ENCODE measurements at regions not wholly inside any gene's neighbourhood (a gene's known extent, or its start where the extent isn't known, plus 50 kb on each side); places are given as distances from the start of the nearest gene placed in this dataset.
"Not testable (repeated sequence)": the region's sequence is repeated elsewhere in the genome, so short reads cannot be mapped to it uniquely, and the experiment has no call there.

DNA sequence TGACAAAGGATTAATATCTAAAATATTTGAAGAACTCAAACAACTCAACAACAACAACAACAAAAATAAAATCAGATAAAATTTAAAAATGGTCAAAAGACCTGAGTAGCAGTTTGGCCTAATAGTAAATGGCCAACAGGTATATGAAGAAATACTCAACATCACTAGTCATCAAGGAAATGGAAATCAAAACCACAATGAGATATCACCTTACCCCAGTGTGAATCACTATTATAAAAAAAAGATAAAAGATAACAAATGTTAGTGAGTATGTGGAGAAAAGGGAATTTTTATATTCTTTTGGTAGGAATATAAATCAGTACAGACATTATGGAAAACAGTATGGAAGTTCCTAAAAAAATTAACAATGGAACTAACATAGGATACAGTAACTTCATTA is 247.9 kb upstream of the TRPC7 start:
- H3K4me3 ChIP-seq (ENCODE audit: low read depth in 1 of 2, low read length in 2 of 2), result no peak overlapping the region
- H3K36me3 ChIP-seq (ENCODE audit: control insufficient read depth in 2 of 2, insufficient read depth in 2 of 2, low read length in 1 of 2), result no peaks in the 10 kb centered on the region
- no peak overlapping the region for H3K27ac ChIP-seq (ENCODE audit: low read depth in 2 of 2, low read length in 1 of 2)
- H3K4me1 ChIP-seq (ENCODE audit: control insufficient read depth in 2 of 2, insufficient read depth in 2 of 2, low read length in 1 of 2), result no peaks in the 10 kb centered on the region
- no peaks in the 10 kb centered on the region for H3K9me3 ChIP-seq (ENCODE audit: control insufficient read depth in 2 of 2, insufficient read depth in 1 of 2, low read depth in 1 of 2, low read length in 1 of 2)
- no peaks in the 10 kb centered on the region for H3K27me3 ChIP-seq (ENCODE audit: control insufficient read depth in 1 of 2, insufficient read depth in 2 of 2, low read length in 2 of 2)

DNA sequence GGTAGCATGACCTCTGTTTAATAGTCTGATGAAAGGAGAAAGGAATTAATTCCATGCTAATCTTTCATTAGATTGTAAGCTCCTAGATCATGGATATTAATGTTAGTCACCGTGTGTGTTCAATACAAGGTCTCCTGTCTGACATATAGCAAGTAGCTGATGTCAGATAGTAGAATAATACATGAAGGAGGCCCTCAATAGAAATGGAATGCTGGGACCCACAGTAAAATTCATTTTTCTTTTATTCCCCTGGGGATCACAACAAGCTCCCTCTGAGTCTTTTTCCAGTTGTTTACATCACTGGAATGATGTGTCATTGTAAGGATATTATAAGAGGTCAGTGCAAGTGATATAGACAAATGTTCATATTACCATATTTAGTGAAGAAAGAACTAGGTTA is 240.3 kb upstream of the TRPC7 start:
- Histone ChIP-seq H3K4me3 (ENCODE audit: low read depth in 1 of 2, low read length in 2 of 2) (no peak overlapping the region), H3K36me3 (ENCODE audit: control insufficient read depth in 2 of 2, insufficient read depth in 2 of 2, low read length in 1 of 2) (no peaks in the 10 kb centered on the region), H3K27me3 (ENCODE audit: control insufficient read depth in 1 of 2, insufficient read depth in 2 of 2, low read length in 2 of 2) (no peaks in the 10 kb centered on the region), H3K9me3 (ENCODE audit: control insufficient read depth in 2 of 2, insufficient read depth in 1 of 2, low read depth in 1 of 2, low read length in 1 of 2) (peaks cover 0 to 7% of the 10 kb centered on the region in 2 donors), H3K4me1 (ENCODE audit: control insufficient read depth in 2 of 2, insufficient read depth in 2 of 2, low read length in 1 of 2) (no peaks in the 10 kb centered on the region), H3K27ac (ENCODE audit: low read depth in 2 of 2, low read length in 1 of 2) (no peak overlapping the region)
- WGBS, 2 donors, result 74 to 80% methylated on average over 1 of the region's 1 CpG

GRCh38 chr5:136600306-136600705 is 235.0 kb upstream of the TRPC7 start:
- Histone ChIP-seq H3K27me3 (ENCODE audit: control insufficient read depth in 1 of 2, insufficient read depth in 2 of 2, low read length in 2 of 2) (no peaks in the 10 kb centered on the region), H3K36me3 (ENCODE audit: control insufficient read depth in 2 of 2, insufficient read depth in 2 of 2, low read length in 1 of 2) (no peaks in the 10 kb centered on the region), H3K9me3 (ENCODE audit: control insufficient read depth in 2 of 2, insufficient read depth in 1 of 2, low read depth in 1 of 2, low read length in 1 of 2) (peaks cover 0 to 7% of the 10 kb centered on the region in 2 donors), H3K4me3 (ENCODE audit: low read depth in 1 of 2, low read length in 2 of 2) (no peak overlapping the region), H3K4me1 (ENCODE audit: control insufficient read depth in 2 of 2, insufficient read depth in 2 of 2, low read length in 1 of 2) (no peaks in the 10 kb centered on the region), H3K27ac (ENCODE audit: low read depth in 2 of 2, low read length in 1 of 2) (no peak overlapping the region)
- WGBS, 2 donors, result 82 to 84% methylated on average over 1 of the region's 1 CpG

DNA sequence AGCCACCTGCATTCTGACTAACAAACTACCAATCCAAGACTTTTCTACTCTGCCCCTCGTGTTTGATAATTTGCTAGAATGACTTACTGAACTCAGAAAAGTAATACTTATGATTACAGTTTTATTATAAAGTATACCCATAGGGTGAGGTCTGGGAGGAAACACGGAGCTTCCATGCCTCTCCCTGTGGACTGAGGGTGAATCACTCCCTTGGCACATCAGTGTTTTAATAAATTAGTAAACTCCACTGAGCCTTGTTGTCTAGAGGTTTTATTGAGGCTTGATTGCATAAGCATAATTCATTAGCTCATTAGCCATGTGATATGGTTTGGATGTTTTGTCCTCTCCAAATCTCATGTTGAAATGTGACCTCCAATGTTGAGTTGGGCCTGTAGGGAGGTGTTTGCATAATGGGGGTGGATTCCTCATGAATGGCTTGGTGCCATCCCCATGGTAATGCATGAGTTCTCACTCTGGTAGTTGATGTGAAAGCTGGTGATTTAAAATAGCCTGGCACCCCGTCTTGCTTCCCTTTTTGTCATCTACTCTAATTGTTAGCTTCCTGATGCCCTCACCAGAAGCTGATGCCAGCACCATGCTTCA is 233.6 kb upstream of the TRPC7 start:
- Histone ChIP-seq H3K27me3 (ENCODE audit: control insufficient read depth in 1 of 2, insufficient read depth in 2 of 2, low read length in 2 of 2) (no peaks in the 10 kb centered on the region), H3K4me3 (ENCODE audit: low read depth in 1 of 2, low read length in 2 of 2) (no peak overlapping the region), H3K36me3 (ENCODE audit: control insufficient read depth in 2 of 2, insufficient read depth in 2 of 2, low read length in 1 of 2) (no peaks in the 10 kb centered on the region), H3K27ac (ENCODE audit: low read depth in 2 of 2, low read length in 1 of 2) (no peak overlapping the region), H3K4me1 (ENCODE audit: control insufficient read depth in 2 of 2, insufficient read depth in 2 of 2, low read length in 1 of 2) (no peaks in the 10 kb centered on the region), H3K9me3 (ENCODE audit: control insufficient read depth in 2 of 2, insufficient read depth in 1 of 2, low read depth in 1 of 2, low read length in 1 of 2) (peaks cover 0 to 7% of the 10 kb centered on the region in 2 donors)
- WGBS, 2 donors, result 60 to 66% methylated on average over 3 of the region's 3 CpGs

DNA sequence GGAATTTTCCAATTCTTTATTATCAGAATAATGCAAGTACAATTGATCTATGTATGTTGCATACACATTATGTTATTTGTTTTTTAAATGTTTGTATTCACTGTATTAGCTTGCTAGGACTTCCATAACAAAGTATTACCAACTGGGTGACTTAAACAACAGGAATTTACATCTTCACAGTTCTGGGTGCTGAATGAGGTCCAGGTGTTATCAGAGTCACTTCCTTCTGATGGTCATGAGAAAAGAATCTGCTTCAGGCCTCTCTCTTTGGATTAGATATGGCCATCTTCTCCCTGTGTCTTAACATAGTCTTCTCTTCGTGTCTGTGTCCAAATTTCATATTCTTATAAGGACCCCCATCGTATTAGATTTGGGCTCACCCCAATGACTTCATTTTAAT is 229.1 kb upstream of the TRPC7 start:
- H3K4me3 ChIP-seq (ENCODE audit: low read depth in 1 of 2, low read length in 2 of 2), result no peak overlapping the region
- no peak overlapping the region for H3K27ac ChIP-seq (ENCODE audit: low read depth in 2 of 2, low read length in 1 of 2)
- 65 to 70% methylated on average over 2 of the region's 2 CpGs for WGBS, 2 donors
- H3K27me3 ChIP-seq (ENCODE audit: control insufficient read depth in 1 of 2, insufficient read depth in 2 of 2, low read length in 2 of 2), result no peaks in the 10 kb centered on the region
- no peaks in the 10 kb centered on the region for H3K4me1 ChIP-seq (ENCODE audit: control insufficient read depth in 2 of 2, insufficient read depth in 2 of 2, low read length in 1 of 2)
- H3K36me3 ChIP-seq (ENCODE audit: control insufficient read depth in 2 of 2, insufficient read depth in 2 of 2, low read length in 1 of 2), result no peaks in the 10 kb centered on the region
- H3K9me3 ChIP-seq (ENCODE audit: control insufficient read depth in 2 of 2, insufficient read depth in 1 of 2, low read depth in 1 of 2, low read length in 1 of 2), result no peaks in the 10 kb centered on the region

GRCh38 chr5:136590581-136590980 is 225.2 kb upstream of the TRPC7 start:
- Histone ChIP-seq H3K36me3 (ENCODE audit: control insufficient read depth in 2 of 2, insufficient read depth in 2 of 2, low read length in 1 of 2) (no peaks in the 10 kb centered on the region), H3K27me3 (ENCODE audit: control insufficient read depth in 1 of 2, insufficient read depth in 2 of 2, low read length in 2 of 2) (no peaks in the 10 kb centered on the region), H3K4me3 (ENCODE audit: low read depth in 1 of 2, low read length in 2 of 2) (no peak overlapping the region), H3K4me1 (ENCODE audit: control insufficient read depth in 2 of 2, insufficient read depth in 2 of 2, low read length in 1 of 2) (no peaks in the 10 kb centered on the region), H3K9me3 (ENCODE audit: control insufficient read depth in 2 of 2, insufficient read depth in 1 of 2, low read depth in 1 of 2, low read length in 1 of 2) (no peaks in the 10 kb centered on the region), H3K27ac (ENCODE audit: low read depth in 2 of 2, low read length in 1 of 2) (no peak overlapping the region)
- WGBS, 2 donors, result 39 to 46% methylated on average over 1 of the region's 1 CpG

- Histone ChIP-seq H3K36me3 (ENCODE audit: control insufficient read depth in 2 of 2, insufficient read depth in 2 of 2, low read length in 1 of 2) (no peaks in the 10 kb centered on the region), H3K4me3 (ENCODE audit: low read depth in 1 of 2, low read length in 2 of 2) (no peak overlapping the region), H3K27me3 (ENCODE audit: control insufficient read depth in 1 of 2, insufficient read depth in 2 of 2, low read length in 2 of 2) (no peaks in the 10 kb centered on the region), H3K4me1 (ENCODE audit: control insufficient read depth in 2 of 2, insufficient read depth in 2 of 2, low read length in 1 of 2) (no peaks in the 10 kb centered on the region), H3K27ac (ENCODE audit: low read depth in 2 of 2, low read length in 1 of 2) (no peak overlapping the region), H3K9me3 (ENCODE audit: control insufficient read depth in 2 of 2, insufficient read depth in 1 of 2, low read depth in 1 of 2, low read length in 1 of 2) (no peaks in the 10 kb centered on the region)
- 66 to 75% methylated on average over 2 of the region's 2 CpGs for WGBS, 2 donors
Measured at GRCh38 chr5:136586196-136586595, 220.9 kb upstream of the TRPC7 start.

GRCh38 chr5:136584474-136584873 is 219.1 kb upstream of the TRPC7 start:
- WGBS, 2 donors, result 87 to 89% methylated on average over 4 of the region's 4 CpGs
- no peaks in the 10 kb centered on the region for H3K27me3 ChIP-seq (ENCODE audit: control insufficient read depth in 1 of 2, insufficient read depth in 2 of 2, low read length in 2 of 2)
- no peak overlapping the region for H3K4me3 ChIP-seq (ENCODE audit: low read depth in 1 of 2, low read length in 2 of 2)
- H3K27ac ChIP-seq (ENCODE audit: low read depth in 2 of 2, low read length in 1 of 2), result no peak overlapping the region
- no peaks in the 10 kb centered on the region for H3K9me3 ChIP-seq (ENCODE audit: control insufficient read depth in 2 of 2, insufficient read depth in 1 of 2, low read depth in 1 of 2, low read length in 1 of 2)
- H3K4me1 ChIP-seq (ENCODE audit: control insufficient read depth in 2 of 2, insufficient read depth in 2 of 2, low read length in 1 of 2), result no peaks in the 10 kb centered on the region
- no peaks in the 10 kb centered on the region for H3K36me3 ChIP-seq (ENCODE audit: control insufficient read depth in 2 of 2, insufficient read depth in 2 of 2, low read length in 1 of 2)

DNA sequence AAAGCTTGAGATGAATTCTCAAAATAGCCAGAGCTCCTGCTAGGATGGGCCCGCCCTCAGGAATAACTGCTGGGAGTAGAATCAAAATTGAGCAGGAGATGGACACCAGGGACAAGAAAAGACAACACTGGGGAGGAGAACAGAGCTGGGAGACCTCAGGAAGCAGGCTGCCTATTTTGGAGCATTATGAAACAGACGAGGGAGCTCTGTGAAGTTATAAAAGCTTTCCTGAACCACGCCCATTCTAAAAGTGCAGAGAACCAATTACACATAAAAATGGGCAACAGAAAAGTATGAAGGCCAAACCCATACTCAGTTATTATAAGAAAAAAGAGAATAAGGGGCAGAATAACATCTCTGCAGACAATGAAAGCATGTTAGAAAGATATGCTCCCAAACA is 213.9 kb upstream of the TRPC7 start:
- WGBS, 2 donors, result 51 to 58% methylated on average over 3 of the region's 3 CpGs
- Histone ChIP-seq H3K4me3 (ENCODE audit: low read depth in 1 of 2, low read length in 2 of 2) (no peak overlapping the region), H3K27me3 (ENCODE audit: control insufficient read depth in 1 of 2, insufficient read depth in 2 of 2, low read length in 2 of 2) (no peaks in the 10 kb centered on the region), H3K4me1 (ENCODE audit: control insufficient read depth in 2 of 2, insufficient read depth in 2 of 2, low read length in 1 of 2) (no peaks in the 10 kb centered on the region), H3K36me3 (ENCODE audit: control insufficient read depth in 2 of 2, insufficient read depth in 2 of 2, low read length in 1 of 2) (no peaks in the 10 kb centered on the region), H3K9me3 (ENCODE audit: control insufficient read depth in 2 of 2, insufficient read depth in 1 of 2, low read depth in 1 of 2, low read length in 1 of 2) (no peaks in the 10 kb centered on the region), H3K27ac (ENCODE audit: low read depth in 2 of 2, low read length in 1 of 2) (no peak overlapping the region)

DNA sequence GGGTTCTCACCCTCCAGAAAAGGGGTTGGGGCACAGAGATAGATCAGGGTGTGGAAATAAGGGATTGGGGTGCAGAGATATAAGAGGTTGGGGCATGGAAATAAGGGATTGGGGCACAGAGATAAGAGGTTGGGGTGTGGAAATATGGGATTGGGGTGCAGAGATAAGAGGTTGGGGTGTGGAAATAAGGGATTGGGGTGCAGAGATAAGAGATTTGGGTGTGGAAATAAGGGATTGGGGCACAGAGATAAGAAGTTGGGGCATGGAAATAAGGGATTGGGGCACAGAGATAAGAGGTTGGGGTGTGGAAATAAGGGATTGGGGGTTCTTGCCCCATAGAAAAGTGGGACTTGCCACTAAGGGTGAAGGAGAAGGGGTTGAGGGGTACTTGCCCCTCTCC is 204.5 kb upstream of the TRPC7 start:
- H3K4me1 ChIP-seq (ENCODE audit: control insufficient read depth in 2 of 2, insufficient read depth in 2 of 2, low read length in 1 of 2); H3K9me3 ChIP-seq (ENCODE audit: control insufficient read depth in 2 of 2, insufficient read depth in 1 of 2, low read depth in 1 of 2, low read length in 1 of 2); H3K27me3 ChIP-seq (ENCODE audit: control insufficient read depth in 1 of 2, insufficient read depth in 2 of 2, low read length in 2 of 2); H3K36me3 ChIP-seq (ENCODE audit: control insufficient read depth in 2 of 2, insufficient read depth in 2 of 2, low read length in 1 of 2); H3K27ac ChIP-seq (ENCODE audit: low read depth in 2 of 2, low read length in 1 of 2); H3K4me3 ChIP-seq (ENCODE audit: low read depth in 1 of 2, low read length in 2 of 2): not testable (repeated sequence)

Data from esophagus (tissue), 2 donors.